ENCODE measurements at regions not wholly inside any gene's neighbourhood (a gene's known extent, or its start where the extent isn't known, plus 50 kb on each side); places are given as distances from the start of the nearest gene placed in this dataset.

- no peak for TF ChIP-seq CTCF (conservative IDR thresholded peaks at IDR 0.05; ENCODE audit: low read length)
- TF ChIP-seq EZH2phosphoT487 (IDR thresholded peaks at IDR 0.05; ENCODE audit: borderline replicate concordance): no peak
Measured at GRCh38 chr4:107252571-107252970, 216.5 kb upstream of the DKK2 start.

Measured in Loucy (cell line).